ENCODE measurements at regions not wholly inside any gene's neighbourhood (a gene's known extent, or its start where the extent isn't known, plus 50 kb on each side); places are given as distances from the start of the nearest gene placed in this dataset.

DNA sequence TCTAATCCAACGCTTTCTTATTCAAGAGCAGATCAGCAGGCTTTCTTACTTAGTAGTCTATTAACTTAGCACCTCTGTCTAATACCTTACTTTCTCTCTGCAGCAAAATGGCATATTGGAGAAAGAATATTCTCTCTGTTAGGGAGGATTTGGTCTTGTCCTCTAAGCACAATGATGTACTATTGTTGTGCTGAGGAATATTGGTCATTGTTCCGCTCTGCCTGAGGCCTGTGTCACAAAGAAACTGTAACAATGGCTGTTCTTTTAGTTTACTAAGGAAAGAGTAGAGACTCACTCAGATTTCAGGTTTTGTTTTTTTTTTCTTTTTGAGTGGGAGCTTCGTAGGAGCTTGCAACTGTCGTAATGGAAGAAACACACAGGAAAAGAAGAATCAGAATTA is 1358.8 kb downstream of the LRFN5 start:
- TF ChIP-seq, protein P1, sequence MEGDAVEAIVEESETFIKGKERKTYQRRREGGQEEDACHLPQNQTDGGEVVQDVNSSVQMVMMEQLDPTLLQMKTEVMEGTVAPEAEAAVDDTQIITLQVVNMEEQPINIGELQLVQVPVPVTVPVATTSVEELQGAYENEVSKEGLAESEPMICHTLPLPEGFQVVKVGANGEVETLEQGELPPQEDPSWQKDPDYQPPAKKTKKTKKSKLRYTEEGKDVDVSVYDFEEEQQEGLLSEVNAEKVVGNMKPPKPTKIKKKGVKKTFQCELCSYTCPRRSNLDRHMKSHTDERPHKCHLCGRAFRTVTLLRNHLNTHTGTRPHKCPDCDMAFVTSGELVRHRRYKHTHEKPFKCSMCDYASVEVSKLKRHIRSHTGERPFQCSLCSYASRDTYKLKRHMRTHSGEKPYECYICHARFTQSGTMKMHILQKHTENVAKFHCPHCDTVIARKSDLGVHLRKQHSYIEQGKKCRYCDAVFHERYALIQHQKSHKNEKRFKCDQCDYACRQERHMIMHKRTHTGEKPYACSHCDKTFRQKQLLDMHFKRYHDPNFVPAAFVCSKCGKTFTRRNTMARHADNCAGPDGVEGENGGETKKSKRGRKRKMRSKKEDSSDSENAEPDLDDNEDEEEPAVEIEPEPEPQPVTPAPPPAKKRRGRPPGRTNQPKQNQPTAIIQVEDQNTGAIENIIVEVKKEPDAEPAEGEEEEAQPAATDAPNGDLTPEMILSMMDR (IDR thresholded peaks at IDR 0.05 in 8 of 11, conservative IDR thresholded peaks at IDR 0.05 in 3 of 11): no peak
- TF ChIP-seq POLR2A (IDR thresholded peaks at IDR 0.05) (no peak), POLR2AphosphoS5 (IDR thresholded peaks at IDR 0.05) (no peak)

Measured in spleen (tissue), 7 donors.